ENCODE measurements at regions not wholly inside any gene's neighbourhood (a gene's known extent, or its start where the extent isn't known, plus 50 kb on each side); places are given as distances from the start of the nearest gene placed in this dataset.

DNA sequence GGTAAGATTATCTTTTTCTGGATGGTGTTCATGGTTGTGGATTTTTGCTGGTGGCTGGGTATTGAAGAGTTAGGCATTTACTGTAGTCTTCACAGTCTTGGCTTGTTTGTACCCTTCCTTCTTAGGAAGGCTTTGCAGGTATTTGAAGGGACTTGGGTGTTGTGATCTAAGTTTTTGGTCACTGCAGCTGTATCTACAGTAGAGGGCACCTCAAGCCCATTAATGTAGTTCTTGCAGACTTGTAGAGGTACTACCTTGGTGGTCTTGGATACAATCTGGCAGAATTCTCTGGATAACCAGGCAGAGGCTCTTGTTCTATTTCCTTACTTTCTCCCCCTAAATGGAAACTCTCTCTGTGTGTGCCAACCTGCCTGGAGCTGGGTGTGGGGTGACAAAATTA, 155.8 kb upstream of the BRINP3 start:
- no peaks in the 10 kb centered on the region for H3K27me3 ChIP-seq (replicated peaks in 1 of 7)
- no peak for TF ChIP-seq POLR2AphosphoS5 (IDR thresholded peaks at IDR 0.05)
- TF ChIP-seq, protein P1, sequence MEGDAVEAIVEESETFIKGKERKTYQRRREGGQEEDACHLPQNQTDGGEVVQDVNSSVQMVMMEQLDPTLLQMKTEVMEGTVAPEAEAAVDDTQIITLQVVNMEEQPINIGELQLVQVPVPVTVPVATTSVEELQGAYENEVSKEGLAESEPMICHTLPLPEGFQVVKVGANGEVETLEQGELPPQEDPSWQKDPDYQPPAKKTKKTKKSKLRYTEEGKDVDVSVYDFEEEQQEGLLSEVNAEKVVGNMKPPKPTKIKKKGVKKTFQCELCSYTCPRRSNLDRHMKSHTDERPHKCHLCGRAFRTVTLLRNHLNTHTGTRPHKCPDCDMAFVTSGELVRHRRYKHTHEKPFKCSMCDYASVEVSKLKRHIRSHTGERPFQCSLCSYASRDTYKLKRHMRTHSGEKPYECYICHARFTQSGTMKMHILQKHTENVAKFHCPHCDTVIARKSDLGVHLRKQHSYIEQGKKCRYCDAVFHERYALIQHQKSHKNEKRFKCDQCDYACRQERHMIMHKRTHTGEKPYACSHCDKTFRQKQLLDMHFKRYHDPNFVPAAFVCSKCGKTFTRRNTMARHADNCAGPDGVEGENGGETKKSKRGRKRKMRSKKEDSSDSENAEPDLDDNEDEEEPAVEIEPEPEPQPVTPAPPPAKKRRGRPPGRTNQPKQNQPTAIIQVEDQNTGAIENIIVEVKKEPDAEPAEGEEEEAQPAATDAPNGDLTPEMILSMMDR (IDR thresholded peaks at IDR 0.05 in 8 of 11, conservative IDR thresholded peaks at IDR 0.05 in 3 of 11): no peak
- no peak for TF ChIP-seq POLR2A (IDR thresholded peaks at IDR 0.05)
- intact Hi-C loops (cut with DNase I; ENCODE audit: low total_unique reads): no loop called here
- no peaks in the 10 kb centered on the region for H3K4me1 ChIP-seq
- no peaks in the 10 kb centered on the region for H3K36me3 ChIP-seq
- peaks cover 0 to 21% (median 0%) of the 10 kb centered on the region in 8 donors for H3K9me3 ChIP-seq
- no peak overlapping the region for H3K4me3 ChIP-seq
- H3K27ac ChIP-seq: no peak overlapping the region
- DNase-seq: no peak

DNA sequence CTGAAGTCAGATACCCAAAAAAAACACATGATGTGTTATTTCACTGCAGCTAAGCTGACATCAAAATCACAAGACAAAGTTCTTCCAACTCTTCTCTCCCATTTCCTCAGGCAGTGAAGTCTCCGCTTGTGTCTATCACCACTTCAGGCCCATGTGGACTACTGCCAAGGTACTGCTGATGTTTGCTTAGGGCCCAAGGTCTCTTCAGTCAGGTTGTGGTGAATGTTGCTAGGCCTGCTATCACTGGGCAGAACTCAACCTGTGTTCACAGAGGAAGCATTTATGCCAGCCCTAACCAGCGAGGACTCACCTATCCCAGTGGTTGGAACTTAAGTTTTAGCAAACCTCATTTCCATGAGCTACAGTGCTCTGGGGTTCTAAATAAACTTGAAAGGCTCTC, 156.5 kb upstream of the BRINP3 start:
- no peaks in the 10 kb centered on the region for H3K4me1 ChIP-seq
- TF ChIP-seq, protein P1 (IDR thresholded peaks at IDR 0.05 in 8 of 11, conservative IDR thresholded peaks at IDR 0.05 in 3 of 11): no peak
- TF ChIP-seq POLR2A (IDR thresholded peaks at IDR 0.05) (no peak), POLR2AphosphoS5 (IDR thresholded peaks at IDR 0.05) (no peak)
- no peak overlapping the region for H3K27ac ChIP-seq
- intact Hi-C loops (cut with DNase I; ENCODE audit: low total_unique reads): no loop called here
- WGBS, 5 donors: 84 to 100% (median 89%) methylated on average over 1 to 2 of the region's 2 CpGs
- H3K36me3 ChIP-seq: no peaks in the 10 kb centered on the region
- no peak overlapping the region for H3K4me3 ChIP-seq
- DNase-seq: no peak
- H3K27me3 ChIP-seq (replicated peaks in 1 of 7): no peaks in the 10 kb centered on the region
- peaks cover 0 to 24% (median 0%) of the 10 kb centered on the region in 8 donors for H3K9me3 ChIP-seq

DNA sequence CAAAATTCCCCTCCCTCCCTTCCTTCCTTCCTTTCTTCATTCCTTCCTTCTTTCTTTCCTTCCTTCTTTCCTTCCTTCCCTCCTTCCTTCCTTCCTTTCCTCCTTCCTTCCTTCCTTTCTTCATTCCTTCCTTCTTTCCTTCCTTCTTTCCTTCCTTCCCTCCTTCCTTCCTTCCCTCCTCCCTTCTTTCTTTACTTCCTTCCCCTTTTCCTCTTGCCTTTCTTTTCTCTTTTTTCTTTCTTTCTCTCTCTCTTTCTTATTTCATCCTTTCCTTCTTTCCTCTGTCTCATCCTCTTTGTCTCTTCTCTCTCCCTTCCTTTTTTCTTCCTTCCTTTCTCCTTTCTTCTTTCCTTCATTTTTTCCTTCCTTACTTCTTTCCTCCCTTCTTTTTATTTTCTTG, 171.9 kb upstream of the BRINP3 start:
- Histone ChIP-seq H3K36me3 (no peaks in the 10 kb centered on the region), H3K4me1 (no peaks in the 10 kb centered on the region), H3K4me3 (no peak overlapping the region), H3K27me3 (replicated peaks in 1 of 7) (no peaks in the 10 kb centered on the region), H3K27ac (no peak overlapping the region), H3K9me3 (peaks cover 0 to 19% (median 2%) of the 10 kb centered on the region in 8 donors)
- TF ChIP-seq, protein P1 (IDR thresholded peaks at IDR 0.05 in 8 of 11, conservative IDR thresholded peaks at IDR 0.05 in 3 of 11): no peak
- TF ChIP-seq POLR2A (IDR thresholded peaks at IDR 0.05): no peak
- DNase-seq: no peak
- intact Hi-C loops (cut with DNase I; ENCODE audit: low total_unique reads): no loop called here

DNA sequence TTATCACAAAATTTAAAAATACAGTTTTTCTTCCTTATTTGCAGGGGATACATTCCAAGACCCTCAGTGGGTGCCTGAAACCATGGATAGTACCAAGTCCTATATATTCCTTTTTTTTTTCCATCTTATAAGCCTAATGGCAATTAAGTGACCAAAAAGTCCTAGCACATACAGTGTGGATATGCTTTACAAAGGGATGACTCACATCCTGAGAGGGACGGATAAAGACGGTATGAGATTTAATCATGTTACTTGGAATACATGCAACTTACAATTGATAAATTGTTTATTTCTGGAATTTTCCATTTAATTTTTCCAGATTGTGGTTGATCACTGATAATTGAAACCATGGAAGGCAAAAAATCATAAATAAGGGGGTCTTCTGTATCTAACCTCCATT, 181.2 kb upstream of the BRINP3 start:
- Histone ChIP-seq H3K27me3 (replicated peaks in 1 of 7) (no peaks in the 10 kb centered on the region), H3K27ac (no peak overlapping the region), H3K9me3 (peaks cover 0 to 7% (median 0%) of the 10 kb centered on the region in 8 donors), H3K4me1 (no peaks in the 10 kb centered on the region), H3K36me3 (no peaks in the 10 kb centered on the region), H3K4me3 (no peak overlapping the region)
- WGBS, 5 donors: 81 to 98% (median 93%) methylated on average over 2 of the region's 2 CpGs
- TF ChIP-seq POLR2A (IDR thresholded peaks at IDR 0.05) (no peak), POLR2AphosphoS5 (IDR thresholded peaks at IDR 0.05) (no peak)
- TF ChIP-seq, protein P1 (IDR thresholded peaks at IDR 0.05 in 8 of 11, conservative IDR thresholded peaks at IDR 0.05 in 3 of 11): no peak
- intact Hi-C loops (cut with DNase I; ENCODE audit: low total_unique reads): no loop called here
- no peak for DNase-seq
